HG02798 (cell line): ENCODE measurements at regions not wholly inside any gene's neighbourhood (a gene's known extent, or its start where the extent isn't known, plus 50 kb on each side); places are given as distances from the start of the nearest gene placed in this dataset.

Experiments used
- ATAC-seq: cut with Tn5 transposase; IDR thresholded peaks from one replicate; pipeline ENCODE4 v1.9.1; 2021; ENCODE audit warnings: mild to moderate bottlenecking; ENCODE audit not compliant: unreplicated experiment, poor library complexity

DNA sequence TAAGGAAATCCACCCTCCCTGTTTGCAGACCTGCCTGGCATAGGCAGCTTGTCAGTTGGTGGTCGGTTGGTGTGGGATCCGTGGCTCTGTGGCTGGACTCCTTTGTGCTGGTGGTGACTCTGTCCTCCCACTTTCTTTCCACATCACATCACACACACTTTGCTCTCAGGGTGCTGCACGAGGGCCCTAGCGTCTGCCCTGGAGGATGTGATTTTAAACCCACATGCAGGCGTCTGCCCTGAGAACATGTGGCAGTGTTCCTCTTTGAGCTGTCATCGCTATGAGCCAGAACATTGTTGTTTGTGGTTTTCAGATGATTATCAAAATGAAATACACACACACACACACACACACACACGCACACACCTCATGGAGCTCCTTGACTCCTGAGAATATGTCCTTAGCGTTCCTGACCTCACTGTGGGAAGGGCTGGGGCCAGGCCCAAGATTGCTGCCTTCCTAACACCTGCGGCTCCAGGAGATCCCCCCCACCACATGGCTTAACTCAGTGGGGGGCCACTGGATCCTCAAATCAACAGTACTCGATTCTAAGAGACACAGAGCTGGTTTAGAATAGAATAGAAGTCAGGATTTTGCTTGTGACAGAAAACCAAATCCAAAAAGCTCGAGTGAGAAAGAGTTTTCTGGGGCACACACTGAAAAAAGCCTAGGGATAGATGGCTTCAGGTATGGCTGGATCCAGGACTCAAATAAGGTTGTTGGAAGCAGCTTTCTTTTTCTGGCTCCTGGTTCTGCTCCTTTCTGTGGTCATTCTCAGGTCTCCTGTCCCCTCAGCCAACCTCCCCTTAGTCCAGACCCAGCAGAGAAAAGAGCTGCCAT is 54.8 kb downstream of the RTP5 start:
- no peak for ATAC-seq

DNA sequence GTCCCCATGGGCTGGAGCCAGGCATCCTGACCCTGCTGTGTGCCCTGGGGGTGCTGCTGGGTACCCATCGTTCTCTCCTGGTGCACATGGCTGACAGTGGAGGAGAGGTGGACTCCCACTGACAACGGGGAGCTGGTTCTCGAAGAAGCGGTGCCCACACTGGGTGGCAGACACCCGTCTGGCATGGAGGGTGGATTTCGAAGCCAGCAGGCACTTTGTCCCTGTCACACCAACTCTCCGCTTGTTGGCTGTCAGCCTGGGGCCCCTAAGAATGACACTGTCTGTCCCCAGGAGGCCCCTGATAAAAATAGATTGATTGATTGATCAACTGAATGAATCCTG is 55.4 kb downstream of the RTP5 start:
- ATAC-seq, result no peak

DNA sequence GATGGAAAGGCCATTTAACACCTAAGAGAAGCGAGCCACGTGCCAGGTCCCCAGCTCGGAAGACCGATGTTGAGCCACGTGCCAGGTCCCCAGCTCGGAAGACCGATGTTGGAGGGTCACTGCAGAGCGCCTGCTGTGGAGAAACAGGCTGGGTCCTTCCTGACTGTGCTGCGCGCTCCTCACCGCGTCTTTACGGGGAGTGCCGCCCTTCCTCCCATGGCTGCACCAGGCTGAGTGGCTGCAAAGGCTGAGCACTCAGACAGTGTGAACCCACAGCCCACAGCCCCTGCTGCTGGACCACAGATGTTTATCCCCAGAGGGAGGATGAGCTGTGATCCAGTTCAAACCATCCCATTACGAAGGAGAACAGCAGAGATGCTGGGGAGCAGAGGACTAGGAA is 55.7 kb downstream of the RTP5 start:
- ATAC-seq, result no peak

DNA sequence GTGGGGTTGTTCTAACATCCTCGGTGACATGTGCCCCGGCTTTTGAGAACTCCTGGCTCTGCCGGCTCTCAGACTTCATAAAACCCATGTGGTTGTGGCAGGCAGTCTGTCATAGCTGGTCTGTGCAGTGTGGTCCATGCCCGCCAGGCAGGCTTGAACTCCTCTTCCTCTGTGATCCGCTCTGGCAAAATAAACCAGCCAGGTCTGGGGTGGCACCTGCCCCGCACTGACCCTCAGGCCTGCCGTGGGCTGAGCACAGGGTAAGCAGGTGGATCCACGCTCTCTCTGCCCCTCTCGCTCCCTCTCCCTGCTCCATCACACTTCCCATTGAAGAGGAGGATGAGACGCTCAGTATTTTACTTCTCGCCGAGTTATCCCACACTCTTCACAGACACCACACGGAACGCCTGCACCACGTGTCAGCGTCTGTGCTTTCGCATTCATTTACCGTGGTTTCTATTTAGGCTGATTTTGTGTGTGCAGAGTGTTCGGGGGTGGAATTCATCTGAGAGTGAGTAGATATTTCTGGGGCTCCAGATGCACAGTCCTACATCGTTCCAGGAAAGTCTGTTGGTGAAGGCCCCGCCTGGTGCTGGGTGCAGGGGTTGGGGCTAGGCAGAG is 56.4 kb downstream of the RTP5 start:
- ATAC-seq, result no peak

DNA sequence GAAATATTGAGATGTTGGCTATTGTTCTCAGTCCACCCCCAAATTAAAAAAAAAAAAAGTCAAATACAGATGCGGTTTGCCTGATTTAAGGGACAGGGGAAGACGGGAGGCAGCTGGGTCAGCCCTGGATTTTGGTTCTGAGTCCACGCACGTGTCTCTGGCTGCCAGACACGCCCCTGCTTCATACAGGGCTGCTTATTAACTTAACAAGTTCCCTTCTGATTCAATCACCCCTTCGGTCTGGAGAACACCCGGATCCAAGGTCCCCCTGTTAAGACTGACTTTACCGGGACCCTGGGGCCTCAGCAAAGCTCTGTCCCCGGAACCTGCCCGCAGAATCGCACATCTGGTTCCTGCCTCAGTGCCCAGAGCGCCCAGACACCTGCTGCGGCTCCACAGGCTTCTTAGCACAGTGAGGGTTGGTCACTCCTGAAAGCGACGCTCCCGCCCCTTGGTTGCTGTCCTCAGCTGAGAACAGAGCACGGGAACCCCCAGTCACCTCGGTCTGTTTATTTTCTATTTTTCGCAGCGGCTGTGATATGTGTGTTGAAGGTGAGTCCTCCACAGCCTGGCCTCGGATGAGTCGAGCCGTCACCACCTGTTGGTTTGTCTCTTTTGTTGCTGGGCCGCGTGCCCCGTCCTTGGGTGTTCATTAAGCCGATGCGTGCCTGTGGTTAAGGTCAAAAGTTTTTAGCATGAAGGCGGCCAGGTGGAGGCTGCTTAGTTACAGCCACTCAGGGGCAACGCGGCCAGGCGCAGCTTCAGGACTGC is 57.2 kb downstream of the RTP5 start:
- ATAC-seq, result peak; percentile 75

DNA sequence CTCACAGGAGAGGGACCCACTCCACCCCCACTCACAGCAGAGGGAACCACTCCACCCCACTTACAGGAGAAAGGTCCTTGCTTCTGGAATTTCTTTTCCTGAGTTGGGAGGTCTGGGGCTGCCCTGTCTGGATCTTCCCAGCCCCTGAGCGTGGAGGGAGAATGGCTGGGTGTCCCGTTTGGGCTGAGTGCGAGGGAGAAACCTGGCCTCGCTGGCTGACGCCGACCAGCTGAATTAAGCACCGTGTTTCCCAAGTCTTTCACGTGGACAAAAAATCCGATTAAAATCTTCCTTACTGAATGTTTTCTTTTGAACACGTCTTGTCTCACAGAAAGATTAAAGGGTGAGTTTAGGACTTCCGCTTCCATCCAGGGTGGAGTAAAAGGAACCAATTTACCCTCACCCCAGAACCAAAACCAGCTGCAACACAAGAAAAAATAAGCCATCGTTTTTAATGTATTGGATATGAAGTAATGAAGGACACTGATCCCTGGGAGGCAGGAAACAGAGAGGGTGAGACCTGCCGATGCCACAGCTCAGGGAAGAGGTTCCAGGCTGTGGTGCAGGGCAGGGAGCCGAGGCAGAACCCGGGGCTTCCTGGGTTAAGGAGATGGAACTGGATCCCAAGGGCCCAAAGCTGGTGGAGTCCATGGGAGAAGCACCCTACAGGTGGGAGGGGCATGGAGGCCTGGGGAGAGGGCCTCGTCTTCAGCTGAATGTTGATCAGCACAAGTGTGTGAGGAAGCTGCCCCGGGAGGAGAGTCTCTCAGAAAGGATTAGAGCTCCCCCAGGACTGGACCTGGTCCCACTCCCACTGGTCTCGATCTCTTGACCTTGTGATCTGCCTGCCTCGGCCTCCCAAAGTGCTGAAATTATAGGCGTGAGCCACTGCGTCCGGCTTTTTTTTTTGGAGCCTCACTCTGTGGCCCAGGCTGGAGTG is 60.3 kb downstream of the RTP5 start:
- ATAC-seq, result no peak

DNA sequence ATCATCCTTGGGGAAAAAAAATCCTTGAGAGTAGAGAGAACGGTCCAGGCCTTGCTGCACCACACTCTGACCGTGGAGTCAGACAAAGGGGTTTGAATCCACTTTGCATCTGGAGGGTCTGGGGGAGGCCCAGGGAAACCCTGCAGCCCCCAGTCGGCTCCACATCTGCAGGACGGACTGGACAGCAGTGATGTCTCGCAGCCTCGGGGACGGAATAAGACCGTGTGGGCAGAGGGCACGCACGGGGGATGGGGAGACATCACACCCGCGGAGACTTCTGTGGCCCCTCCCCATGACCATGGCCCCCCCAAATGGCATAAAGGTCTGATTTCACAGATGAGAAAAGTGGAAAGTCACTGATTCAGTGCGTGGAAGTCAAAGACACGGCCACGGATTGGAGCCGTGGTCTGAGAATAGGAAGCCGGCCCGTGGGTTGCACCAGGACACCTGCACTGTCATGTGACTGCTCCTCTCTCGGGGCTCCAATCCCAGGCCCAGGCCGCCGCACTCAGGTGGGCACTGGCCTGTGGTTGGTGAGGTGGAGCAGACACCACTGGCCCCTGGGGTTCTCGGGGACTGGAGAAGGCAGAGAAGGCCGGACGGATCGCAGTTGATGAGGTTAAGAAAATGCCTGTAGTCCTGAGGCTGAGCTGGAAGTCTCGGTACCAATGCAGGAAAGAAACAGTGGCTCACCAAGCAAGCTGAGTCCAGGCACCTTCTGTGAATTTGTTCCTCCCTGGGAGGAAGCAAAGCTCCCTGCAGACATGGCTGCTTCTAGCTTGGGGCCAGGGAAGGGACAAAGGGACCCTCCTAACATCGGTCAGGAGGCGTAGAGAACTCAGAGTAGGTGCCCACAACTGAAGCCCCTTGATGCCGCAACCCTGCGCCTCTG is 61.8 kb downstream of the RTP5 start:
- no peak for ATAC-seq

DNA sequence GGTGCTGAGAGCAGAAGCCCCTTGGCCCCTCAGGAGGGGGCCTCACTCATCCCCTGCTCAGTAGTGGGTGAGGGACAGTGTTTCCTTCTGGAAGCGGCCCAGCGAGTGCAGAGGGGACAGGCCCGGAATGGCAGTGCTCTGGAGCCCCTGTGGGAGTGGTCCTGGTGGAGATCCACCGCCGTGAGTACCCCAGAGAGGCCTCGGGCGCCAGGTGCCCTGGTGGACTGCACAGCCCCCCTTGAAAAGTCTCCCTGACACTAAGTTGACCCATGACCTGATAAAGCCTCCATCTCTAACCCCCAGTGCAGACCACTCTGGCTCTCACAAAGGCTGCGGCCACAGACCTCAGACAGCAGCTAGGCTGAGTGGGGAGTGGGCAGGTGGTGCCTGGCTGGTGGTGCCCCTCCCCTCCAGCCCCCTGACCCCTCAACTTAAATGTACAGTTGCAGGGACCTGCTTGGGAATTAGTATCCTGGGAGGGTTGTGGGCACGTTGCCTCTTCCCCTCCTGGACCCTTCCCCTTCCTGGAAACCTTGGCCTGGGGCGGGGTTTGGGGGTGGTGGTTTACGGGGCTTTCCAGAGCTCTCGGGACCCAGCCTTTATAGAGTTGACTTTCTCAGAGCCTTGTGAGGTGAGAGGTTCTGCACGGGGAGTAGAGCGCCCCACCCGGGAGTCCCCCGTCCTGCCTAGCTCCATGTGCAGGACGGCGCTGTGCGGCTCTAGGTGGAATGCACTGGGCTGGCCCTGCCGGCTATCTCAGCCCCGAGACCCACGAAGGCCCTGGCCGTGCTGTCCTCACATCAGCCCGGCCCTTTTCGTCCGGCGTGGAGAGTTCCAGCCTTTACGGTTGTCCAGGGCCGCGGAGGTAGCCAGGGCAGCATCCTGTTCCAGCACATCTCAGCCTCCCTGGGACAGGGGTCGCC is 62.7 kb downstream of the RTP5 start:
- no peak for ATAC-seq

DNA sequence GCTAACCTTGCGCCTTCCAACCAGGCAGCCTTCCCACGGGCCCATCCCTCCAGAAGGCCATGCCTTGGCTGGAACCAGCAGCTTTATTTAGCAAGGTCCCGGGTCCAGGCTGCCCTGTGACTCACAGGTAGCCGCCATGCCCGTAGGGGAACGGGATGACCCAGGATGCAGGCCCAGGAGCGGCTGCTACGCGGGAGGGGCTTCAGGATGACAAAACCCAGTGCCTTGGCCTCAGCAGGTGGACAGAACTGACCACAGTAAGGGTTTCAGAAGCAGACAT is 63.3 kb downstream of the RTP5 start:
- no peak for ATAC-seq

DNA sequence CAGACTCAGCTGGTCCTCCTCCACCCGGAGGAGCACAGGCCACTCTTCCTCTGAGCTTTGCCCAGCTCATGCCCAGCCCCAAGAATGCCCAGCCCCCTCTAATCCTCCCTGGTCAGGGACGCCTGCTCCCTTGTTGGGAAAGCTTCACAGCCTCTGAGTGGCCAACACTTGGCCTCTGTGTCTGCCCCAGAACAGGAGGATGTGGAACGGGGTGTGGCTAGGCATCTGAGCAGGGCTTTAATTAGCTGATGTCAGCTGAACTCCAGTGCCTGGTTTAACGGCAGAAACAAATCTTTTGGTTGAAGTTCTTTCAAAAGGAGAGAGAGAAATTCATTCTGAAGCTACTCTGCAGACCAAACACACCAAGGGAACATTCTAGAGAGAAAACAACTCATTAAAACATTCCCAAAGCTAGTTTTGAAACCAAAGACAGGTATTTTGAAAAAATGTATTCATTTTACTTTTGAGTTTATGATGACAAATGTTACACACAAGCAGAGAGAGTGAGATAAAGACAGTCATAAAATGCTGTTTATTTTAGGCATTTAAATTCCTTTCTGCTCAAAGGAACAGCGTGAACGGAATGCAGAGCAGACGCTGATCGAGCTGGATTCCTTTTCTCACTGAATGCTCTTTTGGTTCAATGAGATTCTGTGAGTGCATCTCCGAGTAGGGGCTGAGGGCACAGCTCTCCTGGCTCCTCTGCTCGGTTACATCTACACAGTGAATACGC is 63.8 kb downstream of the RTP5 start:
- no peak for ATAC-seq

DNA sequence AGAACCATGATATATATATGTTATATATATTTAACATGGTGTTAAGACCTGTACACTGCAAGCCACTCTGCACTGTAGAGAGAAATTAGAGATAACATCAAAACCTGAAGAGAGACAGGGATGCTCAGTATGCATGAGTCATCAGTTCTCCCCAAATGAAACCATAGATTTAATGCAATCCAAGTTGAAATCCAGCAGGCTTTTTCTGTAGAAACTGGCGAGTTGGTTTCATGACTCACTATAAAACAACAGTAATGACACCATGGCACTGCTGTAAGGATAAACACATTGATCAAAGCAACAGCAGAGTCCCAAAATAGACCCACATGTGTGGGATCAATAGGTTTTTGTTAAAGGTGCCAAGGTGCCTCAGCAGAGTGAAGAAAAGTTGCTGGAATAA is 65.8 kb downstream of the RTP5 start:
- ATAC-seq, result no peak

DNA sequence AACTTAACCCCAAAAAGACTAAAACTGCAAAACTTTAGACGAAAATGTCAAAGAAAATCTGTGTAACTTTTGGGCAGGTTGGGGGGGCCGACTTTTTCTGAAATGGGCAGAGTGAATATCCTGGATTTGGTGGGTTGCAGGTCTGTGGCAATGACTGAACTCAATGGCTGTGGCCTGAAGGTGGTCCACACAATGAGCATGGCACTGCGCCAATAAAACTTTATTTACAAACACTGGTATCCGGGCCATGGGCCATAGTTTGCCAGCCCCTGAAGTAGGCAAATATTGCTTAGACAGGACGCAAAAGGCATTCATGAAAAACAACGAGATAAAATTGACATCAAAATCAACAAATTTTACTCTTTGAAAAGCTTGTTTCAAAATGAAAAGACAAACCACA is 66.2 kb downstream of the RTP5 start:
- ATAC-seq, result no peak

DNA sequence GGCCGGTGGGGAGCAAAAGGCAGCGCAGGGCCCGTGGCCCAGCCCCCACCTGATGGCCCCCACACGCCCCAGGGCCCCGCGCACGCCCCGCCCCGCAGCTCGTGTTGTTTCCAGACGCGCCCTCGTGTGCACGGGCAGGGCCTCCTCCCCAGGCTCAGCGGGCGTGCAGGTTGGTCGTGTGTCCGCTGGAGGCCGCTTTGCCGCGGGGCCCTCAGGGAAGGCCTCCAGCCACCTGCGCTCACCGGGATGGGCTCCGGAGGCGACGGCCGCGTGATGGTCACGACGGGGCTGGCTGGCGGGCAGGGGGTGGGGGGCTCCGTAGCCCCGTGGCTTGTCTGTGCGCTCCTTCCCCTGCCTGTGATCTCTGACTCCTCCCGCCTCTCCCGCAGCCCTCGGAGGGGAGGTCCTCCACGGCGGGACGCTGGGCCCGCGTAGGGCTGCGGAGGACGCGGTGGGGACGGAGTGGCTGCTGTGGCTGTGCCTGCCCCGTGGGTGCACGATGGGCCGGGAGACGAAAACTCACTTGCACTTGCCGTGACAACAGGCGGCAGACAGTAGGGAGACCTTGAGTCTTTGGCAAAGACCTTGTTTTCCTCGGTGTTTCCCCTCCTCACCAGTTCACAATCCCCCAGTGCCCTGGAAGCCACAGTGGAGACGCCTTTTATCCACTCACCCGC is 67.1 kb downstream of the RTP5 start:
- no peak for ATAC-seq

DNA sequence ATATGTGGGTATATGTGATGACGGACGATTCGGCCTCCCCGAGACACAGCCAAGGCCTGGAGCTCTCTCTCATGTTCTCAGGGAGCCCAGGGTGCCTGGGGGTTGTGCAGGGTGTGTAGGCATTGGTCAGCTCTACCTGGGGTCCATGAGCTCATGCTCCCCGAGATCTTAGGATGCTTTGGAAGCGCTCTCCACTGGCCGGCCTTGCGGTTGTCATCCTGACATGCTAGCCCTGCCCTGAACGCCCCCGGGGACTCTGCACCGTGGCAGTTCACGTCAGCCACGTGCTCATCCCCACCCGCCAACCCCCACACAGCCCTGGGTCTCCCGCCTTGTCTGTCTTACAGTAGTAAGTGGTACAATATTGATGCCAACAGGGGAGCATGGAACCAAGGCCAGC is 67.8 kb downstream of the RTP5 start:
- no peak for ATAC-seq

DNA sequence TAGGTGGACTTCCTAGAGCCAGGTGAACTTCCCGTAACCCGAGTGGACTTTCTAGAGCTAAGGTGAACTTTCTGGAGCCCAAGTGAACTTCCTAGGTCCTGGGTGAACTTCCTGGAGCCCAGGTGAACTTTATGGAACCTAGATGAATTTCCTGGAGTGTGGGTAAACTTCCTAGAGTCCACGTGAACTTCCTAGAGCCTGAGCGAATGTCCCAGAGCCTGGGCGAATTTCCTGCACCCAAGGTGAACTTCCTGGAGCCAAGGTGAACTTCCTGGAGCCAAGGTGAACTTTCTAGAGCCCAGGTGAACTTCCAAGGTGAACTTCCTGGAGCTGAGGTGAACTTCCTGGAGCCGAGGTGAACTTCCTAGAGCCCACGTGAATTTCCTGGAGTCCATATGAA is 70.0 kb downstream of the RTP5 start:
- ATAC-seq, result no peak

DNA sequence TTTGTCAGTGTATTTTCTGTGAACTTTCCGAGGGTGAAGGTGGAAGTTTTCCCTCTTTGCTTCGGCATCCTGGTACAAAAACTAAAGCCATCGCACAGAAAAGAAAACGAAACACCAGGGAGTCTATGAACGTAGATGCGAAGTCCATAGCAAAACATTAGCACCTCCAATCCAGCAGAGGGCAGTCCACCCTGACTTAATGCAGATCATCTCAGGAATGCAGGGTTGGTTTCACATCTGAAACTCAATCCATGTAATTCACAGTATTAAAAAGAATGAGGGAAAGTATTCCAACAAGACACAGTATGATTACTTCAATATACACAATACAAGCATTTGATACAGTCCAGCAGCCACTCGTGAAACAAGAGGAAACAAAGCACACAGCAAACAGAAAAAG is 70.8 kb downstream of the RTP5 start:
- no peak for ATAC-seq

DNA sequence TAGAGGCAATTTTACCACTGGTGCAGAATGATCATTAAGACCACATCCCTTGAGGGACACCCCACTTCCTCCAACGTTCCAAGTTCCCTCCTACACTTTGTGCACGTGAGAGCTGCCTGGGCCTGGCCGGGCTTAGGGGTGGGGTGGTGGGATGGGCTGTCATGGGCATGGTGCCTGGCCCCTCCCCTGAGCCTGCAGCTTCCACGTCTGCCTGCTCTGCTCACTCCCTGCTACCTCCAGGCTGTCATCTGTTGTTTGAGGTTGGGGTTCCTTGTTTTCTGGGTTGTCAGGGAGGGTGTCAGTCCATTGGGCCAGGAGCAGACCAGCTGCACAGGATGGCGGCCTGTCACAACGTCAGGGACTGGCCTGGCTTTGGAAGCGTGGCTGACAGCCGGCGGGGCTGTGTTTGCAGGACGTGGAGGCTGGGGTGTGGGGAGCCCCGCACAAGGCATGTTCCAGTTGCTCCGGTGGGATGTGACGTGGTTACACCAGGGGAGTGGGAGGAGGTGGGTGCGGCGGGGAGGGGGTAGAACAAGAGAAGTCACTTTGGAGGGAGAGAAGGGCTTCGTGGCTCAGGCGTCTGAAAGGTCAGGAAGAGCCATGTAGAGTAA is 72.3 kb downstream of the RTP5 start:
- no peak for ATAC-seq
